ENCODE measurements at regions not wholly inside any gene's neighbourhood (a gene's known extent, or its start where the extent isn't known, plus 50 kb on each side); places are given as distances from the start of the nearest gene placed in this dataset.
A peak's percentile ranks its signal among the peaks of the same experiment; 100 is the strongest.

GRCh38 chr6:40914005-40914404 is 125.0 kb downstream of the UNC5CL start:
- Histone ChIP-seq H3K9me3 (ENCODE audit: control insufficient read depth, insufficient read depth, low read length) (no peaks in the 10 kb centered on the region), H3K4me2 (ENCODE audit: low read length) (no peak overlapping the region), H3K27ac (ENCODE audit: low read depth, low read length) (no peak overlapping the region), H3K27me3 (ENCODE audit: control insufficient read depth, low read length) (peaks cover 16% of the 10 kb centered on the region; the same call in 1 of the 2 replicates), H3K79me2 (ENCODE audit: control insufficient read depth, low read length) (no peaks in the 10 kb centered on the region), H4K20me1 (ENCODE audit: control insufficient read depth, insufficient read depth, low read depth, low read length) (no peaks in the 10 kb centered on the region), H3F3A (ENCODE audit: control insufficient read depth, insufficient read depth) (no peaks in the 10 kb centered on the region), H3K9me2 (replicated peaks; ENCODE audit: control insufficient read depth, low read length) (no peaks in the 10 kb centered on the region), H3K4me1 (ENCODE audit: control insufficient read depth, low read length) (no peaks in the 10 kb centered on the region), H3K36me3 (ENCODE audit: control insufficient read depth, low read length) (no peaks in the 10 kb centered on the region), H3K4me3 (ENCODE audit: low read length) (no peak overlapping the region)
- TF ChIP-seq EZH2phosphoT487 (IDR thresholded peaks at IDR 0.05; ENCODE audit: borderline replicate concordance, low read length) (no peak), CTCF (IDR thresholded peaks at IDR 0.05; ENCODE audit: low read depth, low read length, poor library complexity, severe bottlenecking) (no peak)

- Histone ChIP-seq H4K20me1 (ENCODE audit: control insufficient read depth, insufficient read depth, low read depth, low read length) (no peaks in the 10 kb centered on the region), H3K36me3 (ENCODE audit: control insufficient read depth, low read length) (no peaks in the 10 kb centered on the region), H3K27ac (ENCODE audit: low read depth, low read length) (no peak overlapping the region), H3K4me3 (ENCODE audit: low read length) (no peak overlapping the region), H3K4me2 (ENCODE audit: low read length) (no peak overlapping the region), H3K79me2 (ENCODE audit: control insufficient read depth, low read length) (no peaks in the 10 kb centered on the region), H3F3A (ENCODE audit: control insufficient read depth, insufficient read depth) (no peaks in the 10 kb centered on the region), H3K4me1 (ENCODE audit: control insufficient read depth, low read length) (no peaks in the 10 kb centered on the region), H3K27me3 (ENCODE audit: control insufficient read depth, low read length) (peaks cover 16% of the 10 kb centered on the region; the same call in 1 of the 2 replicates), H3K9me3 (ENCODE audit: control insufficient read depth, insufficient read depth, low read length) (no peaks in the 10 kb centered on the region), H3K9me2 (replicated peaks; ENCODE audit: control insufficient read depth, low read length) (no peaks in the 10 kb centered on the region)
- peak; percentile 52 for TF ChIP-seq CTCF (IDR thresholded peaks at IDR 0.05; ENCODE audit: low read depth, low read length, poor library complexity, severe bottlenecking)
- no peak for TF ChIP-seq EZH2phosphoT487 (IDR thresholded peaks at IDR 0.05; ENCODE audit: borderline replicate concordance, low read length)
Measured at GRCh38 chr6:40912158-40912946, 126.7 kb downstream of the UNC5CL start.

- Histone ChIP-seq H4K20me1 (ENCODE audit: control insufficient read depth, insufficient read depth, low read depth, low read length) (no peaks in the 10 kb centered on the region), H3K4me3 (ENCODE audit: low read length) (no peak overlapping the region), H3F3A (ENCODE audit: control insufficient read depth, insufficient read depth) (no peaks in the 10 kb centered on the region), H3K36me3 (ENCODE audit: control insufficient read depth, low read length) (no peaks in the 10 kb centered on the region), H3K4me1 (ENCODE audit: control insufficient read depth, low read length) (no peaks in the 10 kb centered on the region), H3K9me3 (ENCODE audit: control insufficient read depth, insufficient read depth, low read length) (no peaks in the 10 kb centered on the region), H3K4me2 (ENCODE audit: low read length) (no peak overlapping the region), H3K27me3 (ENCODE audit: control insufficient read depth, low read length) (peaks cover 20% of the 10 kb centered on the region; the same call in 1 of the 2 replicates), H3K27ac (ENCODE audit: low read depth, low read length) (no peak overlapping the region), H3K79me2 (ENCODE audit: control insufficient read depth, low read length) (no peaks in the 10 kb centered on the region), H3K9me2 (replicated peaks; ENCODE audit: control insufficient read depth, low read length) (no peaks in the 10 kb centered on the region)
- TF ChIP-seq CTCF (IDR thresholded peaks at IDR 0.05; ENCODE audit: low read depth, low read length, poor library complexity, severe bottlenecking) (no peak), EZH2phosphoT487 (IDR thresholded peaks at IDR 0.05; ENCODE audit: borderline replicate concordance, low read length) (no peak)
Measured at GRCh38 chr6:40910260-40910893, 128.6 kb downstream of the UNC5CL start.

Data from DOHH2 (cell line).